RWPE1 (cell line): ENCODE measurements at regions not wholly inside any gene's neighbourhood (a gene's known extent, or its start where the extent isn't known, plus 50 kb on each side); places are given as distances from the start of the nearest gene placed in this dataset.

Experiments used
- CTCF ChIA-PET: fragments of 350-600 bp; sonication (Branson Sonifier 250); formaldehyde crosslinking; extraction: SDS; loops from one replicate; lab custom pipeline; 2021; lab: Yijun Ruan, JAX
- POLR2A ChIA-PET: fragments of 400-600 bp; formaldehyde crosslinking; extraction: SDS; loops from one replicate; lab custom pipeline; 2020; ENCODE audit warnings: antibody characterized with exemption; ENCODE audit not compliant: low non-redundant PET; lab: Yijun Ruan, JAX
- DNase-seq: peaks from one replicate; pipeline ENCODE4 v3.0.0; 2012; ENCODE audit warnings: low spot score
- H3K27ac ChIP-seq: fragments of 450-650 bp; 2 replicates; pipeline ENCODE4 v1.5.1; 2017
- TF ChIP-seq, protein P1 (sequence below): fragments of 450-650 bp; conservative IDR thresholded peaks from 2 replicates; pipeline ENCODE4 v1.5.1; 2017; ENCODE audit warnings: low read depth, mild to moderate bottlenecking

DNA sequence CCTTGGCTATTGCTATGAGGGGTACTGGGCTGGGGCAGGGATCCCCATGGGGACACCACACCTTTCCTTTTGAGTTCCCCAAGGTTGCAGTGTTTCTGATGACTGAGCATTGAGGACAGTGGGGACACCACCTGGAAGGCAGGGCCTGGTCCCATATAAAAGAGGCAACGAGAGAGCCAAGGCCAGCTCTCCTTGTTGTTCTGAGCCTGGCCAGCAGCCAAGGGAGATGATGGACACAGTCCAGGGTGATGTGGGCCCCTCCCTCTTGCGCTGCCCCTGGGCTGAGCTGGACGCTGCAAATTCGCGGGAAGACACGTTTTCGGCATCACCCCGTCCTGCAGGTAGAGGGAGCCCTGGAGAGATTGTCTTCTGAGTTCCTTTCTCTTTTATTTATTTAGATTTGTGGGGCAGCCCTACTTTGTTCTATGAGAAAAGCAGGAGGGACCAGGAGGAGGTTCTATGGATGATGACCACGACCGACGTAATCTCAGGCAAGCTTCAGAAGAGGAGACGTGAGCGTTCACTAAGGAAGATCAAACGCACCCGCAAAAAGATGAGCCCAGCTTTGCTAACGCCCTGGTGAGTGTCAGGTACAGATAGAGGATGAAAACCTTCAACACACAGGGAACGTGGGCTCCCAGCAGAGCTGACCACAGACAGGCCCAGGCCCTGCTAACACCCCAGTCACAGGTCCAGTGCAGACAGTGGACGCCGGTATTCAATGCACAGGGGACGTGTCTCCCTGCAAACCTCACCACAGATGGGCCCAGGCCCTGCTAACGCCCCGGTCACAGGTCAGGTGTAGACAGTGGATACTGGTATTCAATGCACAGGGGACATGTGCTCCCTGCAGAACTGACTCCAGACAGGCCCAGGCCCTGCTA lies 97.4 kb downstream of the SHOX start:
- H3K27ac ChIP-seq = no peak overlapping the region
- CTCF ChIA-PET = no interaction called here
- POLR2A ChIA-PET = no interaction called here
- TF ChIP-seq, protein P1, sequence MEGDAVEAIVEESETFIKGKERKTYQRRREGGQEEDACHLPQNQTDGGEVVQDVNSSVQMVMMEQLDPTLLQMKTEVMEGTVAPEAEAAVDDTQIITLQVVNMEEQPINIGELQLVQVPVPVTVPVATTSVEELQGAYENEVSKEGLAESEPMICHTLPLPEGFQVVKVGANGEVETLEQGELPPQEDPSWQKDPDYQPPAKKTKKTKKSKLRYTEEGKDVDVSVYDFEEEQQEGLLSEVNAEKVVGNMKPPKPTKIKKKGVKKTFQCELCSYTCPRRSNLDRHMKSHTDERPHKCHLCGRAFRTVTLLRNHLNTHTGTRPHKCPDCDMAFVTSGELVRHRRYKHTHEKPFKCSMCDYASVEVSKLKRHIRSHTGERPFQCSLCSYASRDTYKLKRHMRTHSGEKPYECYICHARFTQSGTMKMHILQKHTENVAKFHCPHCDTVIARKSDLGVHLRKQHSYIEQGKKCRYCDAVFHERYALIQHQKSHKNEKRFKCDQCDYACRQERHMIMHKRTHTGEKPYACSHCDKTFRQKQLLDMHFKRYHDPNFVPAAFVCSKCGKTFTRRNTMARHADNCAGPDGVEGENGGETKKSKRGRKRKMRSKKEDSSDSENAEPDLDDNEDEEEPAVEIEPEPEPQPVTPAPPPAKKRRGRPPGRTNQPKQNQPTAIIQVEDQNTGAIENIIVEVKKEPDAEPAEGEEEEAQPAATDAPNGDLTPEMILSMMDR = no peak
- no peak for DNase-seq

DNA sequence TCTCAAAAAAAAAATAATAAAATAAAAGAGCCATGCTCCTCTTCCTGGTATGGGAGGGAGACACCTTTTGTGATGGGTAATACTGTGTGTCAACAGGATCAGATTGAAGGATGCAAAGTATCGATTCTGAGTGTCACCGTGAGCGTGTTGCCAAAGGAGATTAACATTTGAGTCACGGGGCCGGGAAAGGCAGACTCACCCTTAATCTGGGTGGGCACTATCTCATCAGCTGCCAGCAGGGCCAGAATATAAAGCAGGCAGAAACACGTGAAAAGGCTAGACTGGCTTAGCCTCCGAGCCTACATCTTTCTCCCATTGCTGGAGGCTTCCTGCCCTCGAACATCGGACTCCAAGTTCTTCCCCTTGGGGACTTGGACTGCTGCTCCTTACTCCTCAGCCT lies 95.4 kb downstream of the SHOX start:
- H3K27ac ChIP-seq = no peak overlapping the region
- TF ChIP-seq, protein P1 = no peak
- POLR2A ChIA-PET = no interaction called here
- DNase-seq = no peak
- CTCF ChIA-PET = no interaction called here

DNA sequence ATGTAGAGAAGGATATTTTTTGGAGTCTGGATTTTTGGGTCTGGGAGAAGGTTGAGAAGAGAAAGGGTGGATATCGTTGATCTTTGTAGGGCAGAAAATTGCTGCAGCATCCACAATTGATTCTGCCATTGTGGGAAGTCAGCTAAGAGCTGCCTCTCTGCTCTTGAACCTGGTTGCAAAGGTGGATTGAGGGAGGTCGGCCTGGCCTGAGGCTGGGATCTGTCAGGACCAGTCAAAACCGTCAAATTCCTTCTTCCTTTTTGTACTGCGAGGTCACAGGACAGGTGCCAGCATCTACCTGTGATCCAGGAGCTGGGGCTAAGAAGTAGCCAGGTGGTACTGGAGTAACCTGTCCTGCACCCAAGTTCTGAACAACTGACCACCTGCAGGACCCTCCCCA lies 93.7 kb downstream of the SHOX start:
- DNase-seq = no peak
- TF ChIP-seq, protein P1 = no peak
- ChIA-PET CTCF (no interaction called here), POLR2A (no interaction called here)
- no peak overlapping the region for H3K27ac ChIP-seq

DNA sequence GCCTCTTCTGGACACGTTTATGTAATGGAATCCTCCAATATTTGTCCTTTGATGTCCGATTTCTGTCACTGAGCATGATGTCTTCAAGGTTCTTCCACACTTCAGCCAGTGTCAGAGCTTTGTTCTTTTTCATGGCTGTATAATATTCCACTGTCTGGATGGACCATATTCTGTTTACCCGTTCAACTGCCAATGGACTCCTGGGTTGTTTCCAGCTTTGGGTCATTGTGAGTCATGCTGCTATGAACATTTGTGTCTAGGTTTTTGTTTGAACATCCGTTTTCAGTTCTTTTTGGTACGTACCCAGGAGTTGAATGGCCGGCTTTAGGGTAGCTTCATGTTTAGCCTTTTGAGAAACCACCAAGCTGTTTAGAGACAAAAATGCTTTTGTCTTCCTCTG lies 93.2 kb downstream of the SHOX start:
- no peak for DNase-seq
- H3K27ac ChIP-seq = no peak overlapping the region
- ChIA-PET POLR2A (no interaction called here), CTCF (no interaction called here)
- TF ChIP-seq, protein P1 = no peak

DNA sequence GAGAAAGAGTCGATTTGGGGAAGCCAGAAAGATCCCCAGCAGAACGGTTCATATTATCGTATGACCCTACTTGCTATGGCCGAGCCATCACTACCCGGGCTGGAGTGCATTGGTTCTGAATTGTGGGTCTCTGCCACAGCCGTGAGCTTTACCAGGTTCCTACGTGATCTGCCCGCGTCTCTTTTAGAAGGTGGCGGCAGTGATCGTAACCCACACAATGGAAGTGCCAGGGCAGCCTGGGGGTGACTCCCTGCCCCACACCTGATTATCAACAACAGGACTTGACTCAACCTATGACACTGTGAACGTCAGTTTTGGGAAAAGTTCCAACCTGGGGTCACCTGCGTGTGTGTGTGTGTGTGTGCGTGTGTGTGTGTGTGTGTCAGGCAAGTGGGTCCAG lies 90.8 kb downstream of the SHOX start:
- no peak overlapping the region for H3K27ac ChIP-seq
- DNase-seq = no peak
- ChIA-PET CTCF (no interaction called here), POLR2A (no interaction called here)
- TF ChIP-seq, protein P1 = no peak

DNA sequence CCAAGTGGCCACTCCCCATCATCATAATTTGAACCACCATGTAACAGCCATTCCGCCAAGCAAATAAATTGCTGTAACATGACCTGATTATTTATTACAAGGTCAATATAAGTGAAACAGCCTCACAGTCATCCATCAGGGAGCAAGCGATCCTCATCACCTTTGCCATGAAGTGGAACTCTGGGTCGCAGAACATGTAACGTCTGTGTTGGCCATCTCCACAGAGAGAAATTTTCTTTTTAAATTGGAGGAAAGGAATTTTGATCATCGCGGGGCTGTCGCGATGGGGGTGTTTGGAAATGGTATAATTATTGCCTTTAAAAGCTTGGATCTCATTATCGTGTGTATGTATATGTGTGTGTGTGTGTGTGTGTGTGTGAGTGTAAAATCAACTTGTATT lies 90.2 kb downstream of the SHOX start:
- ChIA-PET CTCF (no interaction called here), POLR2A (no interaction called here)
- no peak overlapping the region for H3K27ac ChIP-seq
- no peak for DNase-seq
- TF ChIP-seq, protein P1 = no peak
